ENCODE measurements at regions not wholly inside any gene's neighbourhood (a gene's known extent, or its start where the extent isn't known, plus 50 kb on each side); places are given as distances from the start of the nearest gene placed in this dataset.
"Not testable (repeated sequence)": the region's sequence is repeated elsewhere in the genome, so short reads cannot be mapped to it uniquely, and the experiment has no call there.

GRCh38 chr4:117916728-117917127 is 117.6 kb upstream of the NDST3 start:
- Histone ChIP-seq H2AFZ (ENCODE audit: low read length) (no peak overlapping the region), H3K79me2 (ENCODE audit: insufficient read depth, low read depth, low read length) (no peaks in the 10 kb centered on the region), H4K20me1 (ENCODE audit: insufficient read depth, low read length) (no peaks in the 10 kb centered on the region), H3K36me3 (ENCODE audit: insufficient read depth, low read length) (no peaks in the 10 kb centered on the region), H3K4me2 (ENCODE audit: low read length) (no peak overlapping the region), H3K4me3 (ENCODE audit: low read depth, low read length, poor library complexity, severe bottlenecking) (no peak overlapping the region), H3K9me2 (ENCODE audit: insufficient read depth, low read length) (no peaks in the 10 kb centered on the region), H3K4me1 (ENCODE audit: insufficient read depth, low read length, poor library complexity, severe bottlenecking) (no peaks in the 10 kb centered on the region), H3K9me3 (ENCODE audit: low read length) (no peaks in the 10 kb centered on the region), H3K27ac (ENCODE audit: low read depth, low read length, poor library complexity, severe bottlenecking) (no peak overlapping the region)
- ChIA-PET CTCF (ENCODE audit: unreplicated experiment) (no interaction called here), POLR2A (no interaction called here)
- DNase-seq (ENCODE audit: low spot score) = no peak
- no peak for TF ChIP-seq CTCF (conservative IDR thresholded peaks at IDR 0.05; ENCODE audit: low read length)
- no peak for TF ChIP-seq EZH2phosphoT487 (IDR thresholded peaks at IDR 0.05; ENCODE audit: borderline replicate concordance, low read depth, low read length)
- intact Hi-C loops (cut with micrococcal nuclease; ENCODE audit: unreplicated experiment) = no loop called here
- no TSS peak for BruUV-seq (replicated peaks)

- H3K9me2 ChIP-seq (ENCODE audit: insufficient read depth, low read length); BruUV-seq (replicated peaks); H3K27ac ChIP-seq (ENCODE audit: low read depth, low read length, poor library complexity, severe bottlenecking); CTCF ChIA-PET (ENCODE audit: unreplicated experiment); H2AFZ ChIP-seq (ENCODE audit: low read length); DNase-seq (ENCODE audit: low spot score); H3K4me2 ChIP-seq (ENCODE audit: low read length); H4K20me1 ChIP-seq (ENCODE audit: insufficient read depth, low read length); H3K4me1 ChIP-seq (ENCODE audit: insufficient read depth, low read length, poor library complexity, severe bottlenecking); H3K9me3 ChIP-seq (ENCODE audit: low read length); H3K4me3 ChIP-seq (ENCODE audit: low read depth, low read length, poor library complexity, severe bottlenecking); H3K36me3 ChIP-seq (ENCODE audit: insufficient read depth, low read length); intact Hi-C loops (cut with micrococcal nuclease; ENCODE audit: unreplicated experiment); POLR2A ChIA-PET; H3K79me2 ChIP-seq (ENCODE audit: insufficient read depth, low read depth, low read length): not testable (repeated sequence)
Measured at GRCh38 chr4:117922311-117922710, 112.0 kb upstream of the NDST3 start.

- H3K4me2 ChIP-seq (ENCODE audit: low read length); intact Hi-C loops (cut with micrococcal nuclease; ENCODE audit: unreplicated experiment); DNase-seq (ENCODE audit: low spot score); BruUV-seq (replicated peaks); POLR2A ChIA-PET; H3K4me3 ChIP-seq (ENCODE audit: low read depth, low read length, poor library complexity, severe bottlenecking); H3K4me1 ChIP-seq (ENCODE audit: insufficient read depth, low read length, poor library complexity, severe bottlenecking); H4K20me1 ChIP-seq (ENCODE audit: insufficient read depth, low read length); H3K79me2 ChIP-seq (ENCODE audit: insufficient read depth, low read depth, low read length); H3K36me3 ChIP-seq (ENCODE audit: insufficient read depth, low read length); H3K9me2 ChIP-seq (ENCODE audit: insufficient read depth, low read length); H3K9me3 ChIP-seq (ENCODE audit: low read length); CTCF ChIA-PET (ENCODE audit: unreplicated experiment); H2AFZ ChIP-seq (ENCODE audit: low read length); H3K27ac ChIP-seq (ENCODE audit: low read depth, low read length, poor library complexity, severe bottlenecking): not testable (repeated sequence)
Measured at GRCh38 chr4:117927823-117928222, 106.5 kb upstream of the NDST3 start.

GRCh38 chr4:117941611-117942010 is 92.7 kb upstream of the NDST3 start:
- Histone ChIP-seq H3K4me3 (ENCODE audit: low read depth, low read length, poor library complexity, severe bottlenecking) (no peak overlapping the region), H3K9me2 (ENCODE audit: insufficient read depth, low read length) (no peaks in the 10 kb centered on the region), H4K20me1 (ENCODE audit: insufficient read depth, low read length) (no peaks in the 10 kb centered on the region), H3K9me3 (ENCODE audit: low read length) (no peaks in the 10 kb centered on the region), H3K4me2 (ENCODE audit: low read length) (no peak overlapping the region), H2AFZ (ENCODE audit: low read length) (no peak overlapping the region), H3K4me1 (ENCODE audit: insufficient read depth, low read length, poor library complexity, severe bottlenecking) (no peaks in the 10 kb centered on the region), H3K79me2 (ENCODE audit: insufficient read depth, low read depth, low read length) (no peaks in the 10 kb centered on the region), H3K36me3 (ENCODE audit: insufficient read depth, low read length) (no peaks in the 10 kb centered on the region), H3K27ac (ENCODE audit: low read depth, low read length, poor library complexity, severe bottlenecking) (no peak overlapping the region)
- ChIA-PET POLR2A (no interaction called here), CTCF (ENCODE audit: unreplicated experiment) (no interaction called here)
- no TSS peak for BruUV-seq (replicated peaks)
- intact Hi-C loops (cut with micrococcal nuclease; ENCODE audit: unreplicated experiment) = no loop called here
- no peak for DNase-seq (ENCODE audit: low spot score)
- TF ChIP-seq EZH2phosphoT487 (IDR thresholded peaks at IDR 0.05; ENCODE audit: borderline replicate concordance, low read depth, low read length) = no peak
- TF ChIP-seq CTCF (conservative IDR thresholded peaks at IDR 0.05; ENCODE audit: low read length) = no peak
